ENCODE measurements at regions not wholly inside any gene's neighbourhood (a gene's known extent, or its start where the extent isn't known, plus 50 kb on each side); places are given as distances from the start of the nearest gene placed in this dataset.

- TF ChIP-seq CTCF (IDR thresholded peaks at IDR 0.05; ENCODE audit: low read length) = no peak
- TF ChIP-seq EZH2phosphoT487 (IDR thresholded peaks at IDR 0.05; ENCODE audit: low read length) = no peak
- no peak for TF ChIP-seq EZH2 (optimal IDR thresholded peaks at IDR 0.05; ENCODE audit: low read depth, low read length)
- H3K4me2 ChIP-seq (ENCODE audit: low read depth, low read length) = no peak overlapping the region
- no peak overlapping the region for H3K4me3 ChIP-seq (ENCODE audit: low read length)
- no peaks in the 10 kb centered on the region for H3K36me3 ChIP-seq (replicated peaks; ENCODE audit: insufficient read depth, low read length)
- H3K9me2 ChIP-seq (replicated peaks; ENCODE audit: insufficient read depth, low read length) = no peaks in the 10 kb centered on the region
- no peak overlapping the region for H3K9ac ChIP-seq (ENCODE audit: low read length)
- H3K4me1 ChIP-seq (ENCODE audit: low read length) = no peaks in the 10 kb centered on the region
- H3K9me3 ChIP-seq (replicated peaks; ENCODE audit: insufficient read depth, low read length) = no peaks in the 10 kb centered on the region
- no peaks in the 10 kb centered on the region for H3F3A ChIP-seq (ENCODE audit: insufficient read depth, low read length)
- H3K27ac ChIP-seq (ENCODE audit: low read length) = no peak overlapping the region
- no peaks in the 10 kb centered on the region for H4K20me1 ChIP-seq (ENCODE audit: insufficient read depth, low read length)
- DNase-seq = no peak
- peaks cover 70% of the 10 kb centered on the region for H3K27me3 ChIP-seq (replicated peaks; ENCODE audit: insufficient read depth, low read length)
- H3K79me2 ChIP-seq (ENCODE audit: low read length) = no peaks in the 10 kb centered on the region
- H2AFZ ChIP-seq (ENCODE audit: low read length) = no peak overlapping the region
These were observed 223.0 kb upstream of the RPL38 start for GRCh38 chr17:73980517-73980916.

GRCh38 chr17:73982871-73983270 lies 220.6 kb upstream of the RPL38 start:
- H2AFZ ChIP-seq (ENCODE audit: low read length) = no peak overlapping the region
- no peak for DNase-seq
- no peaks in the 10 kb centered on the region for H4K20me1 ChIP-seq (ENCODE audit: insufficient read depth, low read length)
- H3K27me3 ChIP-seq (replicated peaks; ENCODE audit: insufficient read depth, low read length) = peaks cover 69% of the 10 kb centered on the region
- no peak overlapping the region for H3K4me3 ChIP-seq (ENCODE audit: low read length)
- no peaks in the 10 kb centered on the region for H3F3A ChIP-seq (ENCODE audit: insufficient read depth, low read length)
- H3K4me2 ChIP-seq (ENCODE audit: low read depth, low read length) = peak overlapping the region; percentile 57; the same call in 1 of the 2 replicates
- H3K9me3 ChIP-seq (replicated peaks; ENCODE audit: insufficient read depth, low read length) = no peaks in the 10 kb centered on the region
- no peak overlapping the region for H3K9ac ChIP-seq (ENCODE audit: low read length)
- no peaks in the 10 kb centered on the region for H3K9me2 ChIP-seq (replicated peaks; ENCODE audit: insufficient read depth, low read length)
- no peak for TF ChIP-seq CTCF (IDR thresholded peaks at IDR 0.05; ENCODE audit: low read length)
- no peak for TF ChIP-seq EZH2phosphoT487 (IDR thresholded peaks at IDR 0.05; ENCODE audit: low read length)
- no peak for TF ChIP-seq EZH2 (optimal IDR thresholded peaks at IDR 0.05; ENCODE audit: low read depth, low read length)
- no peaks in the 10 kb centered on the region for H3K4me1 ChIP-seq (ENCODE audit: low read length)
- no peaks in the 10 kb centered on the region for H3K36me3 ChIP-seq (replicated peaks; ENCODE audit: insufficient read depth, low read length)
- no peaks in the 10 kb centered on the region for H3K79me2 ChIP-seq (ENCODE audit: low read length)
- no peak overlapping the region for H3K27ac ChIP-seq (ENCODE audit: low read length)

GRCh38 chr17:73983621-73984400 lies 219.7 kb upstream of the RPL38 start:
- H3K9me2 ChIP-seq (replicated peaks; ENCODE audit: insufficient read depth, low read length) = no peaks in the 10 kb centered on the region
- H3K4me1 ChIP-seq (ENCODE audit: low read length) = no peaks in the 10 kb centered on the region
- H3K27ac ChIP-seq (ENCODE audit: low read length) = no peak overlapping the region
- H3K4me3 ChIP-seq (ENCODE audit: low read length) = no peak overlapping the region
- DNase-seq = no peak
- H3K27me3 ChIP-seq (replicated peaks; ENCODE audit: insufficient read depth, low read length) = peaks cover 70% of the 10 kb centered on the region
- no peak overlapping the region for H3K9ac ChIP-seq (ENCODE audit: low read length)
- no peaks in the 10 kb centered on the region for H3F3A ChIP-seq (ENCODE audit: insufficient read depth, low read length)
- H3K9me3 ChIP-seq (replicated peaks; ENCODE audit: insufficient read depth, low read length) = no peaks in the 10 kb centered on the region
- no peak overlapping the region for H3K4me2 ChIP-seq (ENCODE audit: low read depth, low read length)
- H3K36me3 ChIP-seq (replicated peaks; ENCODE audit: insufficient read depth, low read length) = no peaks in the 10 kb centered on the region
- TF ChIP-seq EZH2 (optimal IDR thresholded peaks at IDR 0.05; ENCODE audit: low read depth, low read length) = no peak
- no peak for TF ChIP-seq EZH2phosphoT487 (IDR thresholded peaks at IDR 0.05; ENCODE audit: low read length)
- no peak for TF ChIP-seq CTCF (IDR thresholded peaks at IDR 0.05; ENCODE audit: low read length)
- H2AFZ ChIP-seq (ENCODE audit: low read length) = no peak overlapping the region
- H4K20me1 ChIP-seq (ENCODE audit: insufficient read depth, low read length) = no peaks in the 10 kb centered on the region
- no peaks in the 10 kb centered on the region for H3K79me2 ChIP-seq (ENCODE audit: low read length)

Data from MM.1S (cell line).